ENCODE measurements at regions not wholly inside any gene's neighbourhood (a gene's known extent, or its start where the extent isn't known, plus 50 kb on each side); places are given as distances from the start of the nearest gene placed in this dataset.

GRCh38 chr4:177080388-177080787, 229.3 kb upstream of the NEIL3 start:
- Histone ChIP-seq H3K27ac (no peak overlapping the region), H3K27me3 (no peaks in the 10 kb centered on the region), H3K4me3 (no peak overlapping the region), H3K36me3 (no peaks in the 10 kb centered on the region), H3K9me3 (no peaks in the 10 kb centered on the region), H3K4me1 (no peaks in the 10 kb centered on the region)
- no peak for DNase-seq
- intact Hi-C loops (cut with DNase I): no loop called here
- ATAC-seq: no peak
- WGBS, 4 donors: 72 to 93% (median 74%) methylated on average over 4 to 5 of the region's 5 CpGs
- no peak for TF ChIP-seq CTCF (IDR thresholded peaks at IDR 0.05)
- TF ChIP-seq POLR2A (IDR thresholded peaks at IDR 0.05): no peak

GRCh38 chr4:177087060-177087459, 222.6 kb upstream of the NEIL3 start:
- no peaks in the 10 kb centered on the region for H3K27me3 ChIP-seq
- intact Hi-C loops (cut with DNase I): no loop called here
- no peaks in the 10 kb centered on the region for H3K4me1 ChIP-seq
- no peak overlapping the region for H3K4me3 ChIP-seq
- H3K36me3 ChIP-seq: no peaks in the 10 kb centered on the region
- H3K9me3 ChIP-seq: no peaks in the 10 kb centered on the region
- DNase-seq (no peak), ATAC-seq (no peak)
- H3K27ac ChIP-seq: no peak overlapping the region
- 78 to 87% (median 82%) methylated on average over 4 of the region's 4 CpGs for WGBS, 4 donors
- TF ChIP-seq CTCF (IDR thresholded peaks at IDR 0.05): no peak
- no peak for TF ChIP-seq POLR2A (IDR thresholded peaks at IDR 0.05)

GRCh38 chr4:177087499-177087898, 222.2 kb upstream of the NEIL3 start:
- Histone ChIP-seq H3K4me1 (no peaks in the 10 kb centered on the region), H3K27ac (no peak overlapping the region), H3K4me3 (no peak overlapping the region), H3K27me3 (no peaks in the 10 kb centered on the region), H3K9me3 (no peaks in the 10 kb centered on the region), H3K36me3 (no peaks in the 10 kb centered on the region)
- TF ChIP-seq CTCF (IDR thresholded peaks at IDR 0.05) (no peak), POLR2A (IDR thresholded peaks at IDR 0.05) (no peak)
- intact Hi-C loops (cut with DNase I): no loop called here
- no peak for ATAC-seq
- 70 to 85% (median 74%) methylated on average over 2 of the region's 2 CpGs for WGBS, 4 donors
- DNase-seq: no peak

GRCh38 chr4:177091515-177091914, 218.2 kb upstream of the NEIL3 start:
- Histone ChIP-seq H3K27me3 (no peaks in the 10 kb centered on the region), H3K27ac (no peak overlapping the region), H3K4me1 (peaks cover 0 to 3% (median 0%) of the 10 kb centered on the region in 12 donors), H3K36me3 (no peaks in the 10 kb centered on the region), H3K9me3 (no peaks in the 10 kb centered on the region), H3K4me3 (no peak overlapping the region)
- intact Hi-C loops (cut with DNase I): no loop called here
- DNase-seq (no peak), ATAC-seq (no peak)
- no peak for TF ChIP-seq POLR2A (IDR thresholded peaks at IDR 0.05)
- TF ChIP-seq CTCF (IDR thresholded peaks at IDR 0.05): no peak

All from heart left ventricle (tissue), 16 donors.